ENCODE measurements at regions not wholly inside any gene's neighbourhood (a gene's known extent, or its start where the extent isn't known, plus 50 kb on each side); places are given as distances from the start of the nearest gene placed in this dataset.
A peak's percentile ranks its signal among the peaks of the same experiment; 100 is the strongest.

GRCh38 chr5:67978171-67978570 lies 237.4 kb upstream of the PIK3R1 start:
- DNase-seq = no peak

- DNase-seq = no peak
These were observed 238.5 kb upstream of the PIK3R1 start for GRCh38 chr5:67976891-67977601.

- DNase-seq = no peak
These were observed 239.4 kb upstream of the PIK3R1 start for GRCh38 chr5:67976181-67976580.

- DNase-seq = no peak
These were observed 241.1 kb upstream of the PIK3R1 start for GRCh38 chr5:67974471-67974870.

- DNase-seq = no peak
These were observed 241.5 kb upstream of the PIK3R1 start for GRCh38 chr5:67974054-67974453.

- DNase-seq = no peak
These were observed 243.4 kb upstream of the PIK3R1 start for GRCh38 chr5:67971971-67972821.

- DNase-seq = peak; percentile 61
These were observed 244.2 kb upstream of the PIK3R1 start for GRCh38 chr5:67971223-67971830.

- DNase-seq = no peak
These were observed 245.9 kb upstream of the PIK3R1 start for GRCh38 chr5:67969631-67970030.

GRCh38 chr5:67969176-67969575 lies 246.4 kb upstream of the PIK3R1 start:
- DNase-seq = no peak

- DNase-seq = no peak
These were observed 248.8 kb upstream of the PIK3R1 start for GRCh38 chr5:67966712-67967111.

GRCh38 chr5:67964619-67965018 lies 250.9 kb upstream of the PIK3R1 start:
- DNase-seq = no peak

- DNase-seq = no peak
These were observed 251.6 kb upstream of the PIK3R1 start for GRCh38 chr5:67963789-67964519.

- DNase-seq = no peak
These were observed 254.6 kb upstream of the PIK3R1 start for GRCh38 chr5:67960939-67961338.

- DNase-seq = no peak
These were observed 258.2 kb upstream of the PIK3R1 start for GRCh38 chr5:67957374-67957773.

- DNase-seq = no peak
These were observed 261.2 kb upstream of the PIK3R1 start for GRCh38 chr5:67954351-67954750.

GRCh38 chr5:67942421-67942820 lies 273.1 kb upstream of the PIK3R1 start:
- no peak for DNase-seq

- no peak for DNase-seq
These were observed 273.7 kb upstream of the PIK3R1 start for GRCh38 chr5:67941614-67942401.

GRCh38 chr5:67935908-67936566 lies 279.5 kb upstream of the PIK3R1 start:
- no peak for DNase-seq

- no peak for DNase-seq
These were observed 280.6 kb upstream of the PIK3R1 start for GRCh38 chr5:67934976-67935375.

- DNase-seq = no peak
These were observed 290.0 kb upstream of the PIK3R1 start for GRCh38 chr5:67925511-67925910.

GRCh38 chr5:67921004-67921601 lies 294.5 kb upstream of the PIK3R1 start:
- DNase-seq = no peak
